Parathyroid adenoma (tissue), 2 donors: ENCODE measurements at regions not wholly inside any gene's neighbourhood (a gene's known extent, or its start where the extent isn't known, plus 50 kb on each side); places are given as distances from the start of the nearest gene placed in this dataset.
"Not testable (repeated sequence)": the region's sequence is repeated elsewhere in the genome, so short reads cannot be mapped to it uniquely, and the experiment has no call there.

ENCODE experiments used
- H2AFZ ChIP-seq: fragments of 300-600 bp; sonication (generic); one replicate; pipeline ENCODE4 v1.7.0; 2017; ENCODE audit warnings: antibody characterized with exemption, mild to moderate bottlenecking
- H3K27ac ChIP-seq: fragments of 300-600 bp; sonication (generic); one replicate; pipeline ENCODE4 v1.7.0; 2017
- H3K27me3 ChIP-seq: fragments of 300-600 bp; sonication (generic); one replicate; pipeline ENCODE4 v1.7.0; 2017; ENCODE audit warnings: low read length; ENCODE audit not compliant: control insufficient read depth, insufficient read depth
- H3K36me3 ChIP-seq: fragments of 300-600 bp; sonication (generic); one replicate; pipeline ENCODE4 v1.7.0; 2017; ENCODE audit warnings: low read length; ENCODE audit not compliant: control insufficient read depth, insufficient read depth
- H3K4me1 ChIP-seq: fragments of 300-600 bp; sonication (generic); one replicate; pipeline ENCODE4 v1.7.0; 2017; ENCODE audit warnings: control low read depth
- H3K4me2 ChIP-seq: fragments of 300-600 bp; sonication (generic); one replicate; pipeline ENCODE4 v1.7.0; 2017; ENCODE audit warnings: low read length
- H3K4me3 ChIP-seq: fragments of 300-600 bp; sonication (generic); one replicate; pipeline ENCODE4 v1.7.0; 2017; ENCODE audit warnings: low read depth, low read length
- H3K79me2 ChIP-seq: fragments of 300-600 bp; sonication (generic); one replicate; pipeline ENCODE4 v1.7.0; 2017; ENCODE audit warnings: control low read depth
- H3K9ac ChIP-seq: fragments of 300-600 bp; sonication (generic); one replicate; pipeline ENCODE4 v1.7.0; 2017; ENCODE audit warnings: mild to moderate bottlenecking
- H3K9me3 ChIP-seq: fragments of 300-600 bp; sonication (generic); one replicate; pipeline ENCODE4 v1.7.0; 2017; ENCODE audit warnings: low read length; ENCODE audit not compliant: control insufficient read depth
- TF ChIP-seq, protein P1 (sequence below): fragments of 300-600 bp; sonication (generic); IDR thresholded peaks from one replicate; pipeline ENCODE4 v1.7.0; 2017; ENCODE audit warnings: antibody characterized with exemption, mild to moderate bottlenecking
- donor health status: primary hyperparathyroidism.

DNA sequence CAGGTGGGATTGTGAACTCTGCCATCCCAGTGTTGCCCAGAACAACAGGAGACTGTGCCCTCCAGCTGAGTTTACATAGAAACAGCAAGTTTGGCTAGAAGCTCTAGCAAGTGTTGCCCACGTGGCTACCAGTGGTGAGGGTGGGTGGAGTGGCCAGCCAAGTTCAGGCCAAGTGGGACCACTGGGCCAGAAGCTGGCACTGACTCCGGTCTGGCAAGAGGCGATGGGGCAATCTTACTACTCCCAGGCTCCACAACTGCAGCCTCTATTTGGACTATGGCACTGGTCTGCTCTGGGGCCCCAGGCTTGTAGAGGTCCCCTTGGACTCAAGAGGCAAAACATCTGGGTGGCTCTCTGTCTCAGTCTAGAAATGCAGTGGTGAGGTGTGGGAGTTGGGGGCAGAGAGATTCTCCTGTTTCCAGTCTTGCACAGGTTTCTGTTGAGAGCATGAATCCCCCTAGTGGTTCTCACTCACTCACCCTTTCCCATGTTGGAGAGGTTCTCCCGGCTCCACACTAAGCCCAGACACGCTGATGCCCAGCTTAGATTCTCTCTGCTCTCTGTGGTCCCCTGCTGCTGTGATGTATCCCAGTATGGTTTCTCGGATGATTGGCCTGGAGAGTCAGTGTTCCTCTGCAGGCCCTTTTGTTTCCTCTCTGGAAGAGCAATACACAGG lies 615.3 kb downstream of the PDHA2 start:
- H3K27ac ChIP-seq = no peak overlapping the region
- no peaks in the 10 kb centered on the region for H3K36me3 ChIP-seq
- no peaks in the 10 kb centered on the region for H3K4me1 ChIP-seq
- no peak overlapping the region for H3K4me2 ChIP-seq
- TF ChIP-seq, protein P1, sequence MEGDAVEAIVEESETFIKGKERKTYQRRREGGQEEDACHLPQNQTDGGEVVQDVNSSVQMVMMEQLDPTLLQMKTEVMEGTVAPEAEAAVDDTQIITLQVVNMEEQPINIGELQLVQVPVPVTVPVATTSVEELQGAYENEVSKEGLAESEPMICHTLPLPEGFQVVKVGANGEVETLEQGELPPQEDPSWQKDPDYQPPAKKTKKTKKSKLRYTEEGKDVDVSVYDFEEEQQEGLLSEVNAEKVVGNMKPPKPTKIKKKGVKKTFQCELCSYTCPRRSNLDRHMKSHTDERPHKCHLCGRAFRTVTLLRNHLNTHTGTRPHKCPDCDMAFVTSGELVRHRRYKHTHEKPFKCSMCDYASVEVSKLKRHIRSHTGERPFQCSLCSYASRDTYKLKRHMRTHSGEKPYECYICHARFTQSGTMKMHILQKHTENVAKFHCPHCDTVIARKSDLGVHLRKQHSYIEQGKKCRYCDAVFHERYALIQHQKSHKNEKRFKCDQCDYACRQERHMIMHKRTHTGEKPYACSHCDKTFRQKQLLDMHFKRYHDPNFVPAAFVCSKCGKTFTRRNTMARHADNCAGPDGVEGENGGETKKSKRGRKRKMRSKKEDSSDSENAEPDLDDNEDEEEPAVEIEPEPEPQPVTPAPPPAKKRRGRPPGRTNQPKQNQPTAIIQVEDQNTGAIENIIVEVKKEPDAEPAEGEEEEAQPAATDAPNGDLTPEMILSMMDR = no peak
- H3K9ac ChIP-seq = no peak overlapping the region
- no peaks in the 10 kb centered on the region for H3K79me2 ChIP-seq
- H3K9me3 ChIP-seq = no peaks in the 10 kb centered on the region
- H2AFZ ChIP-seq = no peak overlapping the region
- H3K27me3 ChIP-seq = no peaks in the 10 kb centered on the region
- no peak overlapping the region for H3K4me3 ChIP-seq

DNA sequence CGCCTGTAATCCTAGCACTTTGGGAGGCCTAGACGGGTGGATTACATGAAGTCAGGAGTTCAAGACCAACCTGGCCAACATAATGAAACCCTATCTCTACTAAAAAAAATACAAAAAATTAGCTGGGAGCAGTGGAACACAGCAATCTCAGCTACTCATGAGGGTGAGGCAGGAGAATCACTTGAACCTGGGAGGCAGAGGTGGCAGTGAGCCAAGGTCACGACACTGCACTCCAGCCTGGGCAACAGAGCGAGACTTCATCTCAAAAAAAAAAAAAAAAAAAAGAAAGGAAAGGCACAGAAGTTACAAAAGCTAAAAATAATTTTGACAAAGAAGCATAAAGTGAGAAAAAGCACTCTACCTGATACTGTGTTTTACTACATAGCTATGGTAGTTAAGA lies 618.1 kb downstream of the PDHA2 start:
- H3K9me3 ChIP-seq, H2AFZ ChIP-seq, H3K4me3 ChIP-seq, H3K4me2 ChIP-seq, H3K36me3 ChIP-seq, H3K27me3 ChIP-seq, H3K4me1 ChIP-seq, H3K9ac ChIP-seq, H3K79me2 ChIP-seq, H3K27ac ChIP-seq: not testable (repeated sequence)

DNA sequence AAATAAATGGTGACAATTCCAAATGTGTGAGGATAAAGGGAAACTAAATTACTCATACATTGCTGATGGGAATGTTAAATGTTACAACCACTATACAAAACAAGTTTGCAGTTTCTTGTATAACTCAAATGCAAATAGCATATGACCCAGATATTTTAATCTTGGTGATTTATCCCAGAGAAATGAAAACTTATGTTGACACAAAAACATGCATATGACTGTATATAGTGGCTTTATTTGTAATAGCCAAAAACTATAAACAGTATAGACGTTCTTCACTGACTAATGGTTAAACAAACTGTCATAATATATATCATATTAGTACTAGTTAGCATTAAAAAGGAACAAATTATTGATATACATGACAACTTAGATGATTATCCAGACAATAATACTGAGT lies 619.2 kb downstream of the PDHA2 start:
- Histone ChIP-seq H3K4me2 (no peak overlapping the region), H2AFZ (no peak overlapping the region), H3K4me3 (no peak overlapping the region), H3K9me3 (no peaks in the 10 kb centered on the region), H3K4me1 (no peaks in the 10 kb centered on the region), H3K27me3 (no peaks in the 10 kb centered on the region), H3K9ac (no peak overlapping the region), H3K79me2 (no peaks in the 10 kb centered on the region), H3K36me3 (no peaks in the 10 kb centered on the region), H3K27ac (no peak overlapping the region)
- TF ChIP-seq, protein P1 = no peak

DNA sequence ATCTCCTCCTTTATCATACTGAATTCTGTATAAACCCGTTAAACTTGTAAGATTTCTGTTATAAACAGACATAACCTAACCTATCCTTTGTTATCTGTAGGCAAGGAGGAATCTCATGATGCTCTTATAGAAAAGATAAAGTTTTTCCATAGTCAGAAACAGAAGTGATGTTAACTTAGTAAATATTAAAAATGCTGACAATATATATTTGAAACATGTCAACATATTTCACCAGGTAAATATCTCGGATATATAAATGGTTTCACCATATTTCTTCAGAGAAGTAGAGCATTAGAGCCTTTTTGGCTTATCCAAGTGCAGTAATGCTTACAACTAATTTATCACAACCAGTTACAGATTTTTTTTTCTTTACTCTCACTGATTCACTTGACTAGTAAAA lies 625.9 kb downstream of the PDHA2 start:
- Histone ChIP-seq H3K27ac (no peak overlapping the region), H3K36me3 (no peaks in the 10 kb centered on the region), H3K4me2 (no peak overlapping the region), H2AFZ (no peak overlapping the region), H3K9me3 (peaks cover 3% of the 10 kb centered on the region), H3K4me1 (no peaks in the 10 kb centered on the region), H3K9ac (no peak overlapping the region), H3K27me3 (no peaks in the 10 kb centered on the region), H3K79me2 (no peaks in the 10 kb centered on the region), H3K4me3 (no peak overlapping the region)
- TF ChIP-seq, protein P1 = no peak

DNA sequence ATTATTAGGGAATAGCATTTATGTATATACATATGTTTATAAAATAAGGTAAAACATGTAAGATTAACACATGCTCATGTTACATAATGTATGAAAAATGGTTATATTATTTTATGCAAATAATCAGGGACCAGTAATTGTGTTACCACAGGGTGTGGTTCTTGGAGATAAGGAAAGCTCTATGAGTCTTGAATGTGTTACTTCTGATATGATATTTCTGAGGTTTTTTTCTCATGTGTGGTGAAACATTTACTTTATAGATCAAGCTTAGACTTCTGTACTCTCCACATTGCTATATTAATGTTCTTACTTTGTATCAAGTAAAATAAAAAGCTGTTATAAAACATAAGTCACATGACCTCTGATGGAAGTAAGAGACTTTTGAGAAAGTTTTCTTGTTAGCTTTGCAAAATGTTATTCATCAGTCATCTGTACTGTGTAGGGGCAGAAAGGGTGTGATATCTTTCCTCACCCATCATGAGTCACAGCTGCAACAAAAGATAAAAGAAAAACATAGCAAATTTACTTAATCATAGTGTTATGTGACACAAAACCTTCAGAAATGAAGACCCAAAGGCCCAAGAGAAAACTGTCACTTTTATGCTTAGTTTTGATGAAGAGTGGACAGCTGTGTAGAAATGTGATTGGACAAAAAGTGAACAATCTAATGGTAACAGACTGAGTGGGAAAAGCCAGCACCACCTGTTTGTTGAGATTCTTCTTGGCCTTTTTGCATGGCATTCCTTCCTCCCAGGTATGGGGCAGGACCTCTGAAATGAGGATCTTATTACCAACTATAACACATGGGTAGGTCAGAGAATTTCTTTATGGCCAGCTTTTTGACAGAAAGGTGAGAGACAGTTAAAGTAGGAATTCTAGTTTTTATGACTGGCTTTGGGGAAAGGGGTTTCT lies 632.3 kb downstream of the PDHA2 start:
- no peaks in the 10 kb centered on the region for H3K4me1 ChIP-seq
- H3K27me3 ChIP-seq = no peaks in the 10 kb centered on the region
- no peak overlapping the region for H3K4me3 ChIP-seq
- no peak overlapping the region for H3K9ac ChIP-seq
- H3K4me2 ChIP-seq = no peak overlapping the region
- no peak overlapping the region for H2AFZ ChIP-seq
- peaks cover 3% of the 10 kb centered on the region for H3K9me3 ChIP-seq
- no peaks in the 10 kb centered on the region for H3K36me3 ChIP-seq
- no peak overlapping the region for H3K27ac ChIP-seq
- TF ChIP-seq, protein P1 = no peak
- H3K79me2 ChIP-seq = no peaks in the 10 kb centered on the region
